ENCODE measurements at regions not wholly inside any gene's neighbourhood (a gene's known extent, or its start where the extent isn't known, plus 50 kb on each side); places are given as distances from the start of the nearest gene placed in this dataset.
"Not testable (repeated sequence)": the region's sequence is repeated elsewhere in the genome, so short reads cannot be mapped to it uniquely, and the experiment has no call there.

GRCh38 chr3:157868196-157868595 is 238.0 kb downstream of the SHOX2 start:
- no peak overlapping the region for H3K27ac ChIP-seq
- no peak for TF ChIP-seq ZFX (IDR thresholded peaks at IDR 0.05)
- no peak for TF ChIP-seq CTCF (conservative IDR thresholded peaks at IDR 0.05)

GRCh38 chr3:157865352-157866000 is 240.7 kb downstream of the SHOX2 start:
- no peak overlapping the region for H3K27ac ChIP-seq
- TF ChIP-seq ZFX (IDR thresholded peaks at IDR 0.05) (no peak), CTCF (conservative IDR thresholded peaks at IDR 0.05) (peak; percentile 95)

GRCh38 chr3:157861076-157861765 is 245.0 kb downstream of the SHOX2 start:
- TF ChIP-seq ZFX (IDR thresholded peaks at IDR 0.05), result no peak
- TF ChIP-seq CTCF (conservative IDR thresholded peaks at IDR 0.05), result no peak
- no peak overlapping the region for H3K27ac ChIP-seq

- no peak overlapping the region for H3K27ac ChIP-seq
- TF ChIP-seq CTCF (conservative IDR thresholded peaks at IDR 0.05), result no peak
- TF ChIP-seq ZFX (IDR thresholded peaks at IDR 0.05), result no peak
These were observed 246.7 kb downstream of the SHOX2 start for GRCh38 chr3:157859541-157859940.

- H3K27ac ChIP-seq, result no peak overlapping the region
- no peak for TF ChIP-seq CTCF (conservative IDR thresholded peaks at IDR 0.05)
- TF ChIP-seq ZFX (IDR thresholded peaks at IDR 0.05), result no peak
These were observed 247.4 kb downstream of the SHOX2 start for GRCh38 chr3:157858821-157859220.

GRCh38 chr3:157857440-157857839 is 248.8 kb downstream of the SHOX2 start:
- no peak overlapping the region for H3K27ac ChIP-seq
- TF ChIP-seq ZFX (IDR thresholded peaks at IDR 0.05) (no peak), CTCF (conservative IDR thresholded peaks at IDR 0.05) (no peak)

GRCh38 chr3:157856078-157856939 is 249.9 kb downstream of the SHOX2 start:
- TF ChIP-seq CTCF (conservative IDR thresholded peaks at IDR 0.05) (peak; percentile 23), ZFX (IDR thresholded peaks at IDR 0.05) (no peak)
- no peak overlapping the region for H3K27ac ChIP-seq

- H3K27ac ChIP-seq, result not testable (repeated sequence)
These were observed 260.4 kb downstream of the SHOX2 start for GRCh38 chr3:157845839-157846238.
